Activated T-helper 1 cell treated with anti-CD3 and anti-CD28 coated beads, Interleukin-12 subunit alpha, Interleukin-12 subunit beta, Interleukin-2, Interleukin-4 antibody, amounts not matched to agents 30 ng/mL and 10 ng/mL and 1 ng/mL, durations not matched to agents 14 hours and 24 hours and 36 hours (primary cell): ENCODE measurements at regions not wholly inside any gene's neighbourhood (a gene's known extent, or its start where the extent isn't known, plus 50 kb on each side); places are given as distances from the start of the nearest gene placed in this dataset.

Experiments
- DNase-seq: peaks from one replicate; pipeline ENCODE4 v3.0.0; 2021; ENCODE audit warnings: low spot score
- H3K27ac Mint-ChIP-seq: one replicate; pipeline ENCODE4 v1.8.0; 2021; ENCODE audit warnings: mild to moderate bottlenecking, mixed read lengths
- H3K27me3 Mint-ChIP-seq: one replicate; pipeline ENCODE4 v1.8.0; 2022; ENCODE audit warnings: mild to moderate bottlenecking, moderate library complexity, mixed read lengths; ENCODE audit not compliant: insufficient read depth
- H3K36me3 Mint-ChIP-seq: one replicate; pipeline ENCODE4 v1.8.0; 2021; ENCODE audit warnings: low read depth, mixed read lengths
- H3K4me1 Mint-ChIP-seq: one replicate; pipeline ENCODE4 v1.8.0; 2021; ENCODE audit warnings: low read depth, mixed read lengths
- H3K4me3 Mint-ChIP-seq: one replicate; pipeline ENCODE4 v1.8.0; 2021; ENCODE audit warnings: mild to moderate bottlenecking, moderate library complexity, mixed read lengths
- H3K9me3 Mint-ChIP-seq: one replicate; pipeline ENCODE4 v1.8.0; 2021; ENCODE audit warnings: mixed read lengths
- intact Hi-C: fragments of 100-400 bp; cut with micrococcal nuclease; formaldehyde crosslinking; loops from one replicate; pipeline ENCODE4 v1.15.1; 2024

GRCh38 chr3:181764544-181764943 is 52.8 kb downstream of the SOX2 start:
- DNase-seq = no peak
- Mint-ChIP-seq H3K9me3 (no peaks in the 10 kb centered on the region), H3K27me3 (no peaks in the 10 kb centered on the region), H3K4me3 (no peak overlapping the region), H3K27ac (no peak overlapping the region), H3K4me1 (no peaks in the 10 kb centered on the region), H3K36me3 (no peaks in the 10 kb centered on the region)
- intact Hi-C loops = no loop called here

GRCh38 chr3:181770296-181770695 is 58.6 kb downstream of the SOX2 start:
- Mint-ChIP-seq H3K4me1 (no peaks in the 10 kb centered on the region), H3K9me3 (no peaks in the 10 kb centered on the region), H3K27ac (no peak overlapping the region), H3K4me3 (no peak overlapping the region), H3K27me3 (no peaks in the 10 kb centered on the region), H3K36me3 (no peaks in the 10 kb centered on the region)
- no peak for DNase-seq
- intact Hi-C loops = no loop called here

GRCh38 chr3:181771120-181771519 is 59.4 kb downstream of the SOX2 start:
- H3K4me1 Mint-ChIP-seq = no peaks in the 10 kb centered on the region
- H3K9me3 Mint-ChIP-seq = no peaks in the 10 kb centered on the region
- DNase-seq = no peak
- no peak overlapping the region for H3K4me3 Mint-ChIP-seq
- no peak overlapping the region for H3K27ac Mint-ChIP-seq
- intact Hi-C loops = no loop called here
- no peaks in the 10 kb centered on the region for H3K36me3 Mint-ChIP-seq
- no peaks in the 10 kb centered on the region for H3K27me3 Mint-ChIP-seq

DNA sequence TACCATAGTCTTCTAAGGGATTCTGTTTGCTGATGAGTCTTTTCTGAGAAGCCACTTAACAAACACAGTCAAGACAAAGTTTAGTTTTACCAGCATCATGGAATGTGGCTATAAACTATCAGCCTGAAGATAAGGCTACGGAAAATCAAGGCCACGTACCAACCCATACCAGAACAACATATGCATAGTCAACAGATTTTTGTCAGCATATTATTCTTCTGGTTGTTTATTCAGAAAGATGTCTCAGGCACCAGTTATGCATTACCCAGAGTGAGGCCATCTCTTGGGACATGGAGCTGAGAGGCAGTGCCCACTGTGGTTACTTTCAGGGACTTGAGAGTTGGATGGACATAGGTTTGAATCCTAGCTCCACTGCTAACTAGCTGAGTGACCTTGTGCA is 60.4 kb downstream of the SOX2 start:
- intact Hi-C loops = no loop called here
- H3K27ac Mint-ChIP-seq = no peak overlapping the region
- H3K27me3 Mint-ChIP-seq = no peaks in the 10 kb centered on the region
- H3K4me3 Mint-ChIP-seq = no peak overlapping the region
- no peaks in the 10 kb centered on the region for H3K9me3 Mint-ChIP-seq
- H3K4me1 Mint-ChIP-seq = no peaks in the 10 kb centered on the region
- no peaks in the 10 kb centered on the region for H3K36me3 Mint-ChIP-seq
- DNase-seq = no peak

- H3K27ac Mint-ChIP-seq = no peak overlapping the region
- no peaks in the 10 kb centered on the region for H3K27me3 Mint-ChIP-seq
- DNase-seq = no peak
- no peak overlapping the region for H3K4me3 Mint-ChIP-seq
- no peaks in the 10 kb centered on the region for H3K4me1 Mint-ChIP-seq
- H3K36me3 Mint-ChIP-seq = no peaks in the 10 kb centered on the region
- H3K9me3 Mint-ChIP-seq = no peaks in the 10 kb centered on the region
- intact Hi-C loops = no loop called here
Measured at GRCh38 chr3:181773921-181774320, 62.2 kb downstream of the SOX2 start.

GRCh38 chr3:181782306-181782954 is 70.7 kb downstream of the SOX2 start:
- intact Hi-C loops = no loop called here
- no peak overlapping the region for H3K27ac Mint-ChIP-seq
- no peaks in the 10 kb centered on the region for H3K27me3 Mint-ChIP-seq
- no peaks in the 10 kb centered on the region for H3K4me1 Mint-ChIP-seq
- H3K9me3 Mint-ChIP-seq = no peaks in the 10 kb centered on the region
- no peaks in the 10 kb centered on the region for H3K36me3 Mint-ChIP-seq
- DNase-seq = no peak
- no peak overlapping the region for H3K4me3 Mint-ChIP-seq

DNA sequence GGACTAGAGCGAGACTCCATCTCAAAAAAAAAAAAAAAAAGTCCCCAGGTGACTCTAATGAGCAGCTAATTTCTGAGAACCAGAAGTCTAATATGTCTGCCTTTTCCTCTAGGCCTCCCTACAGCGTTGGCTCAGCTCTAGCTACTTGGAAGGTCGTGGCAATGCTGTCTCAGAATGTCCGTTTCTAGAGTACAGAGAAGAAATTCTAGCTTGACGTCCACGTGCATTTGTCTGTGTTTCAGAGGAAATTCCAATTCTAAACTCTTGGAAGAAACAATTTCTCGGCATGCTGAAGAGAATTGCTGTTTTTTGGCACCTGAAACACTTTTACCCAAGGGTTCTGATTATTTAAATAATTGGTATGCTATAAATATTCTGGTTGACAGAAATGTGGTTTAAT is 78.8 kb downstream of the SOX2 start:
- no peaks in the 10 kb centered on the region for H3K4me1 Mint-ChIP-seq
- no peak overlapping the region for H3K4me3 Mint-ChIP-seq
- intact Hi-C loops = no loop called here
- DNase-seq = no peak
- no peaks in the 10 kb centered on the region for H3K27me3 Mint-ChIP-seq
- H3K9me3 Mint-ChIP-seq = no peaks in the 10 kb centered on the region
- H3K36me3 Mint-ChIP-seq = no peaks in the 10 kb centered on the region
- H3K27ac Mint-ChIP-seq = no peak overlapping the region

DNA sequence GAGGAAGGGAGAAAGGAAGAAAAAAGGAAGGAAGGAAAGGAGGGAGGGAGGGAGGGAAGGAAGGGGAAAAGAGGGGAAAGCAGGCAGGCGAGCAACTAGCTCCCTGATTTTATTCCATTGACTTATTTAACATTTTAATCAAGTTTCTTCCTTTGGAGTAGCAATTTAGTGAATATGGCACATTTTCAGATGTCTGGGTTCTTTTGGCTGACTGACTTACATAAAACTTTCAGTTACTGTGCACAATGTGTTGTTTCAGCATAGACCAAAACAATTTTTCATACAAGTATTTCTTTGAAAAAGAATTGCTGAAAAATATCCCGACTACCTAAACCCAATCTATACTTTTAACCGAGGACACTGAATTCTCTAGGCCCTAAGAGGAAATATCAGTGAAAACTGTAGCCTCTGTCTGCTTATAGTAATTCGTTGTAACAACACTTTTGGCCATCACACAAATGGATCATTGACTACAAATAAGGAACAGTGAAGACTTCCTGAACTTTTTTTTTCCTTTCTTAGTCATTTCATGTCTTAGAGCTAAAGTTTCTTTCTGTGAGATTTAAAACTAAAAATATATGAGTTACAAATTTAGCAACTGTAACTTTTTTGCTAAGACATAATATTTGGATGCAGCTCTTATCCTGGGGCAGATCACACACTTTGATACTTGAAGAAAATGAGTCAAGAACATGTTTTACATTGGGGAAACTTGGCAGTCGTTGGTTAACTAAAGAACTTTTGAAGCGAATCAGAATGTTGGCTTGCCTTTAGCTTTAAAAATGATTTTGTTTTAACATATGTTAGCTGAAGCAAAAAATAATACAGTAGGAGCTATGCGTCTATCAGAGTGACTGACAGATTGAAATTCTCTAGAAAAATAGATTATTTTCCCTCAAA is 79.6 kb downstream of the SOX2 start:
- Mint-ChIP-seq H3K27ac (no peak overlapping the region), H3K9me3 (no peaks in the 10 kb centered on the region), H3K4me3 (no peak overlapping the region), H3K36me3 (no peaks in the 10 kb centered on the region), H3K27me3 (no peaks in the 10 kb centered on the region), H3K4me1 (no peaks in the 10 kb centered on the region)
- intact Hi-C loops = no loop called here
- no peak for DNase-seq

DNA sequence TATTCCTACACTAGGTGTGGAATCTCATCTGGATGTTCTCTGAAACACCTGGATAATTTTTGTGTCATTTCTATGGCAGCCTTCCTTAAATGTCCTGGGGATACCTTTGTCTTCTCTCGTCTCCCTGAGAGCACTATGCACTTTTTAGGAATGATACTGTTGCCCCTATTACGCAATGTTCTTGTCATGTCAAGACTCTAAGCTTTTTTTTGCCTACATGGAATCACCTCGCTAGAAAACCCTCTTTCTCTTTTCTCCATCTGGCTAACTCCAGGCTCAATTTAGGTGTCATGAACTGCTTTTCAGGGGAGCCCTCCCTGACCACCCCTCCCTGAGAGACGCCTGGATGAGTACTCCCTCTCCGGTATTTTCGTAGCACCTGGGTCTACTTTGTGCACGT is 81.3 kb downstream of the SOX2 start:
- H3K27ac Mint-ChIP-seq = no peak overlapping the region
- no peak for DNase-seq
- no peaks in the 10 kb centered on the region for H3K9me3 Mint-ChIP-seq
- H3K27me3 Mint-ChIP-seq = no peaks in the 10 kb centered on the region
- H3K4me3 Mint-ChIP-seq = no peak overlapping the region
- no peaks in the 10 kb centered on the region for H3K36me3 Mint-ChIP-seq
- no peaks in the 10 kb centered on the region for H3K4me1 Mint-ChIP-seq
- intact Hi-C loops = no loop called here

DNA sequence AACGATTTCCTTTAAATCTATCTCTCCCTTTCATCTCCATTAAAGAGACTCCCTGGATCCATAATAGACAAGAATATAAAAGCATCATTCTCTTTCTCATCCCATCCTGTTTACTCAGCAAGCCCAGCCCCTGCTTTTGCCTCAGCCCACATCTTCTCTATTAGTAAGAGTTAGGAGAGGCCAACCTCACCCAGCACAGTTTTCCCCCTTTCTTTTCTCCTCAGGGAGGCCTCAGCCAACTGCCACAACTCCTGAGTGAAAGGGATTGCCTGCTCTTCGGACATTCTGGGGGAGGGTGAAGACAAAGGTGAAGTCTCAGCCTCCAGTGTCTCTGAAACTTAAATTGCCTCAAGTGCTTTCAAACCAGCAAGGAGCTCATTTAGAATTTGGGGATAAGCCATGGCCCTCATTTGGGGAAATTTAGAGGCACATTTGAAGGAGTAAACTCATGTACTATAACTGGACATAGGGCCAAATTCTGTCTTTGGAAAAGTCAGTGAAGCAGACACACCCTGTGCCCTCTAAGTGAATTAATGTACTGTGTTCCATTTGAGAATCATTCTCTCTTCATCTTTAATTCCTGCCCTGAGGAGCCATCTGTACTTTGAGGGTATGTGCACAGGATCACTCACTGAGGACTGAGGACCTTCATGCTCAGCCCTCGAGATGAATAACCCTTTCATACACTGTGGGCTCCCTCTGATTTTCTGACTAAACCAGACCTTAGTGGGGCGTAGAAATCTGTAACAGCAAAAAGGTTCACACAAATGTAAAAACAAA is 82.5 kb downstream of the SOX2 start:
- H3K4me1 Mint-ChIP-seq = no peaks in the 10 kb centered on the region
- intact Hi-C loops = no loop called here
- H3K4me3 Mint-ChIP-seq = no peak overlapping the region
- no peaks in the 10 kb centered on the region for H3K9me3 Mint-ChIP-seq
- H3K27me3 Mint-ChIP-seq = no peaks in the 10 kb centered on the region
- no peak overlapping the region for H3K27ac Mint-ChIP-seq
- no peak for DNase-seq
- no peaks in the 10 kb centered on the region for H3K36me3 Mint-ChIP-seq

GRCh38 chr3:181796641-181797040 is 84.9 kb downstream of the SOX2 start:
- intact Hi-C loops = no loop called here
- no peaks in the 10 kb centered on the region for H3K36me3 Mint-ChIP-seq
- no peak overlapping the region for H3K27ac Mint-ChIP-seq
- no peak overlapping the region for H3K4me3 Mint-ChIP-seq
- H3K27me3 Mint-ChIP-seq = no peaks in the 10 kb centered on the region
- DNase-seq = no peak
- H3K9me3 Mint-ChIP-seq = no peaks in the 10 kb centered on the region
- no peaks in the 10 kb centered on the region for H3K4me1 Mint-ChIP-seq

DNA sequence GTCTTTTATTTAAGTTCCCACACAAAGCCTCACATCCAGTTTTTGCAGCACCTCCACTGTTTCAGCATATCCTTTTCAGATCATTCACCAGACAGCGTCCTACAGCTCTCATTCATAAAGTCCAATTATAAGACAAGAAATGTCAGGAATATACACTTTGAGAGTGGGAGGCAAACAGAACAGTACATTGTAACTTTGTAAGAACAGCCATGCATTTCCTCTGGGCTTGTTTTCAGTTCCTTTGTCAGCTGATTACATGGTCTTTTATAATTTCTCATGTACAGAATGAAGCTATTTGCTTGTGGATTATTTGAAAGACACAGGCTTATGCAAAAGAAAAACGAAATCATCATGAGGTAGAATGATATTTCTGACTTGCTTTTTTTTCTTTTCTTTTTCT is 85.7 kb downstream of the SOX2 start:
- DNase-seq = no peak
- intact Hi-C loops = no loop called here
- Mint-ChIP-seq H3K27me3 (no peaks in the 10 kb centered on the region), H3K4me3 (no peak overlapping the region), H3K27ac (no peak overlapping the region), H3K4me1 (no peaks in the 10 kb centered on the region), H3K9me3 (no peaks in the 10 kb centered on the region), H3K36me3 (no peaks in the 10 kb centered on the region)

DNA sequence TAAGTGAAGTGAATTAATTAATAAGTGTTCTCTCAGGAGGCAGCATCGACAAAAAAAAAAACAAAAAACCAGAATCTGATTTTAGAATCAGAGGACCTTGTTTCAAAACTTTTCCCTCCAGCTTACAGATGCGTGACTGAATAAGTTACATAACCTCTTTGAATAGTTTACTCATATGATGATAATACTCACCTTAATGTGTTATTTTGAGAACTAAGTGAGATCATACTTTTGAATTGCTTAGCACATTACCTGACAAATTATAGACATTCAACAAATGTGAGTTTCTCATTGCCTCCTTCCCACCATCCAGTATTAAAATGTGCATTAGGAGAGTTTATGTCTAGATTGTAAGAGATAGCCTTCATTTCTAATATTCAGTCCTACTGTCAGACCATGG is 94.0 kb downstream of the SOX2 start:
- Mint-ChIP-seq H3K4me1 (no peaks in the 10 kb centered on the region), H3K9me3 (no peaks in the 10 kb centered on the region), H3K4me3 (no peak overlapping the region), H3K36me3 (no peaks in the 10 kb centered on the region), H3K27me3 (no peaks in the 10 kb centered on the region), H3K27ac (no peak overlapping the region)
- intact Hi-C loops = no loop called here
- DNase-seq = no peak
